Esophagus squamous epithelium (tissue), 5 donors: ENCODE measurements at regions not wholly inside any gene's neighbourhood (a gene's known extent, or its start where the extent isn't known, plus 50 kb on each side); places are given as distances from the start of the nearest gene placed in this dataset.

Experiments
- DNase-seq: peaks from one replicate; lab custom pipeline; 2025; lab: John Stamatoyannopoulos, UW
- H3K27ac ChIP-seq, 4 donors: fragments of 200-600 bp; sonication (generic); one replicate each; pipeline ENCODE4 v1.5.1; 2016 to 2019; ENCODE audit warnings: mild to moderate bottlenecking in 1 of 4
- H3K27me3 ChIP-seq, 4 donors: fragments of 200-600 bp; sonication (generic); 1 replicate in 3 of 4; 2 replicates in 1 of 4; pipeline versions ENCODE4 v1.5.1 to v1.6.0; 2017 to 2021; ENCODE audit warnings: antibody characterized with exemption in 1 of 4
- H3K36me3 ChIP-seq, 3 donors: fragments of 200-600 bp; sonication (generic); one replicate each; pipeline ENCODE4 v1.5.1; 2016 to 2019
- H3K4me1 ChIP-seq, 3 donors: fragments of 200-600 bp; sonication (generic); one replicate each; pipeline ENCODE4 v1.5.1; 2017 to 2019
- H3K4me3 ChIP-seq, 4 donors: fragments of 200-600 bp; sonication (generic); 1 replicate in 3 of 4; 2 replicates in 1 of 4; pipeline ENCODE4 v1.5.1; 2016 to 2019; ENCODE audit warnings: mild to moderate bottlenecking in 2 of 4, moderate library complexity in 1 of 4
- H3K9me3 ChIP-seq, 3 donors: fragments of 200-600 bp; sonication (generic); one replicate each; pipeline ENCODE4 v1.5.1; 2016 to 2019
- CTCF ChIP-seq, 6 experiments: fragments of 450-650 bp in 4 of 6; fragments of 200-600 bp in 2 of 6; sonication (generic) in 2 of 6; IDR thresholded peaks; one replicate each; pipeline ENCODE4 v1.5.1; 2016 to 2019; ENCODE audit warnings: antibody characterized with exemption in 6 of 6, mild to moderate bottlenecking in 4 of 6, moderate library complexity in 4 of 6
- POLR2A ChIP-seq, 4 donors: fragments of 450-650 bp; IDR thresholded peaks; one replicate each; pipeline ENCODE4 v1.6.1; 2017; ENCODE audit warnings: antibody characterized with exemption in 4 of 4, mild to moderate bottlenecking in 4 of 4, moderate library complexity in 3 of 4
- WGBS, 2 donors: methylation state at CpG; one replicate each; pipeline ENCODE4 v1.1.5; 2018; 5-methylcytosine and 5-hydroxymethylcytosine counted together
- intact Hi-C: fragments of 100-400 bp; cut with DNase I; formaldehyde crosslinking; loops from one replicate; pipeline ENCODE4 v1.15.0; 2022
- donor health status: DM: yes; HTN: yes; CAD: no.

DNA sequence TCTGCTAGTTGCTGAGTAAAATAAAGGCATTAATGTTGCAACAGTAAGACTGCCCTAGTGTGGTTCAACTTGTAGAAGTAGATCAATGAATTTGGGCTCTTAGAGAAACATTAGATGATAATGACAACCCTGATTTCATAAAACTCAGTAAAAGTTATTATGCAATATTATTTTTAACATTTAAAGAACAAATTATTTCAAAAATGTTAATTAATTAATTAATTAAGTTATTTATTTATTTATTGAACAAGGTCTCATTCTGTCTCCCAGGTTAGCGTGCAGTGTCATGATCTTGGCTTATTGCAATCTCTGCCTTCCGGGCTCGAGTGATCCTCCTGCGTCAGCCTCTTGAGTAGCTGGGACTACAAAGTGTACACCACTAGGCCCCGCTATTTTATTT is 1016.4 kb downstream of the VRK1 start:
- H3K4me1 ChIP-seq: no peaks in the 10 kb centered on the region
- intact Hi-C loops: no loop called here
- H3K27ac ChIP-seq: no peak overlapping the region
- no peak overlapping the region for H3K4me3 ChIP-seq
- TF ChIP-seq CTCF (IDR thresholded peaks at IDR 0.05) (no peak), POLR2A (IDR thresholded peaks at IDR 0.05) (no peak)
- H3K27me3 ChIP-seq: no peaks in the 10 kb centered on the region
- H3K9me3 ChIP-seq: no peaks in the 10 kb centered on the region
- H3K36me3 ChIP-seq: no peaks in the 10 kb centered on the region
- WGBS, 2 donors: 92 to 96% methylated on average over 5 of the region's 5 CpGs
- DNase-seq: no peak

DNA sequence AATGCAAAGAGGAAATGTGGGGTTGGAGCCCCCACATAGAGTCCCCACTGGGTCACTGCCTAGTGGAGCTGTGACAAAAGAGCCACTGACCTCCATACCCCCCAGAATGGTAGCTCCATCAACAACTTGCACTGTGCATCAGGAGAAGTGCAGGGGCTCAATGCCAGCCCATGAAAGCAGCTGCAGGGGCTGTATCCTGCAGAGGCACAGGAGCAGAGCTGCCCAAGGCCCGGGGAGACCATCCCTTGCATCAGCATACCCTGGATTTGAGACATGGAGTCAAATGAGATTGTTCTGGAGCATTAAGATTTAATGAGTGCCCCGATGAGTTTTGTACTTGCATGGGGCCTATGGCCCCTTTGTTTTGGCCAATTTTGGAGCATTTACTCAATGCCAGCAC is 1023.6 kb downstream of the VRK1 start:
- Histone ChIP-seq H3K27me3 (no peaks in the 10 kb centered on the region), H3K4me1 (no peaks in the 10 kb centered on the region)
- WGBS, 2 donors: 60 to 75% methylated on average over 2 of the region's 2 CpGs

DNA sequence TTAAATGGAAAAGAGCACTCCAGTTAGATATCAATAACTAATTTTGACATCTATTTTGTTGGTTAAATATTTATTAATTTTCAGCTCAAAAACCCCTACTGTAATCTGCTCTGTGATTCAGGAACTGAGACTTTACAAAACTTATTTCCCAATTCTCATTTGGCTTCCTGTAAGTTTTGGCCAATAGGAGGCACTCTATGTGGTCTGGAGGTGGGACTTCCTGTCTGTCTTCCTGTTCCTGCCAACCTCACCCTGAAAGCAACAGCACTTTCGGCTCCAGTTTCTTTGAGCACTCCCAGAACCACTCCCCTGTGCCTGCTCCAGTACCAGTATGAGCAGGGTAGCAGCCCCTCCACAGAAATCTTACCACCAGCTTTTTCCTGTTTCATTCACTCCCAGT is 1027.0 kb downstream of the VRK1 start:
- no peak for TF ChIP-seq POLR2A (IDR thresholded peaks at IDR 0.05)
- TF ChIP-seq CTCF (IDR thresholded peaks at IDR 0.05): no peak
- WGBS, 2 donors: 36 to 55% methylated on average over 1 of the region's 1 CpG
- intact Hi-C loops: no loop called here
- no peak overlapping the region for H3K27ac ChIP-seq
- H3K4me3 ChIP-seq: no peak overlapping the region
- DNase-seq: no peak
- no peaks in the 10 kb centered on the region for H3K27me3 ChIP-seq
- no peaks in the 10 kb centered on the region for H3K36me3 ChIP-seq
- H3K9me3 ChIP-seq: no peaks in the 10 kb centered on the region
- H3K4me1 ChIP-seq: no peaks in the 10 kb centered on the region

More for the DNA sequence above, 1023.6 kb downstream of the VRK1 start:
- Histone ChIP-seq H3K36me3 (no peaks in the 10 kb centered on the region), H3K27ac (no peak overlapping the region), H3K4me3 (no peak overlapping the region), H3K9me3 (no peaks in the 10 kb centered on the region)
- no peak for DNase-seq
- intact Hi-C loops: no loop called here
- no peak for TF ChIP-seq POLR2A (IDR thresholded peaks at IDR 0.05)
- TF ChIP-seq CTCF (IDR thresholded peaks at IDR 0.05): no peak

- intact Hi-C loops: no loop called here
- no peaks in the 10 kb centered on the region for H3K27me3 ChIP-seq
- H3K27ac ChIP-seq: no peak overlapping the region
- H3K9me3 ChIP-seq: no peaks in the 10 kb centered on the region
- H3K4me1 ChIP-seq: no peaks in the 10 kb centered on the region
- WGBS, 2 donors: 41 to 47% methylated on average over 3 of the region's 3 CpGs
- TF ChIP-seq CTCF (IDR thresholded peaks at IDR 0.05) (no peak), POLR2A (IDR thresholded peaks at IDR 0.05) (no peak)
- DNase-seq: no peak
- H3K36me3 ChIP-seq: no peaks in the 10 kb centered on the region
- H3K4me3 ChIP-seq: no peak overlapping the region
Observed at GRCh38 chr14:97827746-97828145, 1030.6 kb downstream of the VRK1 start.

- Histone ChIP-seq H3K36me3 (no peaks in the 10 kb centered on the region), H3K4me1 (no peaks in the 10 kb centered on the region), H3K27me3 (no peaks in the 10 kb centered on the region), H3K9me3 (no peaks in the 10 kb centered on the region), H3K4me3 (no peak overlapping the region), H3K27ac (no peak overlapping the region)
- DNase-seq: no peak
- intact Hi-C loops: no loop called here
- 76 to 77% methylated on average over 5 to 10 of the region's 11 CpGs for WGBS, 2 donors
- no peak for TF ChIP-seq CTCF (IDR thresholded peaks at IDR 0.05)
- TF ChIP-seq POLR2A (IDR thresholded peaks at IDR 0.05): no peak
Observed at GRCh38 chr14:97832776-97833175, 1035.6 kb downstream of the VRK1 start.
